Panc1 (cell line): ENCODE measurements at regions not wholly inside any gene's neighbourhood (a gene's known extent, or its start where the extent isn't known, plus 50 kb on each side); places are given as distances from the start of the nearest gene placed in this dataset.

ENCODE experiments used
- ATAC-seq: fragments of 200-7000 bp; cut with Tn5 transposase; 2 replicates; pipeline ENCODE4 v1.9.1; 2020; ENCODE audit warnings: mild to moderate bottlenecking, moderate library complexity
- BruUV-seq: library from RNA; stranded (reverse); fragments of 400-500 nt; replicated peaks from 2 replicates; lab custom pipeline; 2021; lab: Mats Ljungman, UMichigan
- CTCF ChIA-PET: fragments of 300-600 bp; sonication (Branson Sonifier 250); formaldehyde crosslinking; loops from one replicate; lab custom pipeline; 2022; ENCODE audit warnings: antibody characterized with exemption; lab: Charles Lee
- POLR2A ChIA-PET: fragments of 300-600 bp; sonication (Branson Sonifier 250); formaldehyde crosslinking; loops from one replicate; lab custom pipeline; 2022; ENCODE audit warnings: antibody characterized with exemption; lab: Charles Lee
- DNase-seq: peaks from one replicate; pipeline ENCODE4 v3.0.0-alpha.2; 2010; ENCODE audit warnings: low read depth, low spot score
- H3K27ac ChIP-seq: 2 replicates; pipeline ENCODE4 v1.5.1; 2011; ENCODE audit warnings: mild to moderate bottlenecking, low read length, inconsistent platforms
- H3K27me3 ChIP-seq: fragments of 200-500 bp; sonication (Bioruptor generic); 2 replicates; pipeline ENCODE4 v1.6.0; 2014; ENCODE audit warnings: low read length, inconsistent platforms; ENCODE audit not compliant: control insufficient read depth, insufficient read depth
- H3K36me3 ChIP-seq: fragments of 200-500 bp; sonication (Bioruptor generic); 2 replicates; pipeline ENCODE4 v1.5.1; 2014; ENCODE audit warnings: inconsistent platforms, mild to moderate bottlenecking, low read length, moderate library complexity; ENCODE audit not compliant: control insufficient read depth, insufficient read depth
- H3K4me1 ChIP-seq: 2 replicates; pipeline ENCODE4 v1.5.1; 2011; ENCODE audit warnings: inconsistent platforms, mild to moderate bottlenecking, low read length, moderate library complexity; ENCODE audit not compliant: control insufficient read depth, insufficient read depth
- H3K4me3 ChIP-seq, 2 experiments: 2 replicates each; pipeline ENCODE4 v1.5.1; 2011 to 2012; ENCODE audit warnings: low read depth in 2 of 2, low read length in 2 of 2, mild to moderate bottlenecking in 2 of 2, inconsistent platforms in 1 of 2, moderate library complexity in 1 of 2
- H3K9me3 ChIP-seq: fragments of 200-500 bp; sonication (Bioruptor generic); 2 replicates; pipeline ENCODE4 v1.5.1; 2014; ENCODE audit warnings: low read depth, mild to moderate bottlenecking, inconsistent platforms, low read length, moderate library complexity; ENCODE audit not compliant: control insufficient read depth, insufficient read depth
- POLR2AphosphoS5 ChIP-seq: IDR thresholded peaks from 2 replicates; pipeline ENCODE4 v1.6.1; 2012; ENCODE audit warnings: mild to moderate bottlenecking, low read depth, low read length, moderate library complexity
- REST ChIP-seq, 2 experiments: IDR thresholded peaks; 2 replicates each; pipeline ENCODE4 v1.6.1; 2011 to 2012; ENCODE audit warnings: low read depth in 2 of 2, control low read depth in 1 of 2, low read length in 1 of 2, mild to moderate bottlenecking in 1 of 2, moderate library complexity in 1 of 2; ENCODE audit not compliant: insufficient read depth in 1 of 2
- SIN3A ChIP-seq: IDR thresholded peaks from 2 replicates; pipeline ENCODE4 v1.6.1; 2012; ENCODE audit warnings: low read depth, mild to moderate bottlenecking, low read length, moderate library complexity, borderline replicate concordance; ENCODE audit not compliant: insufficient read depth
- TCF7L2 ChIP-seq: IDR thresholded peaks from 2 replicates; pipeline ENCODE4 v1.6.1; 2011; ENCODE audit warnings: mild to moderate bottlenecking, low read depth, low read length, inconsistent platforms
- in situ Hi-C: cut with HindIII; loops from 2 replicates; pipeline ENCODE4 v1.10.0; 2016; ENCODE audit warnings: low sequenced_read_pairs, low pct_unique_long_range_greater_than_20kb
- intact Hi-C: fragments of 100-400 bp; cut with micrococcal nuclease; formaldehyde crosslinking; loops from one replicate; pipeline ENCODE4 v1.10.0; 2022; ENCODE audit not compliant: unreplicated experiment
- TF ChIP-seq, protein P1 (sequence below): fragments of 450-650 bp; IDR thresholded peaks from 2 replicates; pipeline ENCODE4 v1.5.1; 2017; ENCODE audit warnings: mild to moderate bottlenecking

- no TSS peak for BruUV-seq
- DNase-seq = no peak
- no peak overlapping the region for H3K4me3 ChIP-seq
- POLR2A ChIA-PET = no interaction called here
- no peaks in the 10 kb centered on the region for H3K27me3 ChIP-seq
- no peaks in the 10 kb centered on the region for H3K36me3 ChIP-seq
- no peak for TF ChIP-seq POLR2AphosphoS5
- TF ChIP-seq, protein P1, sequence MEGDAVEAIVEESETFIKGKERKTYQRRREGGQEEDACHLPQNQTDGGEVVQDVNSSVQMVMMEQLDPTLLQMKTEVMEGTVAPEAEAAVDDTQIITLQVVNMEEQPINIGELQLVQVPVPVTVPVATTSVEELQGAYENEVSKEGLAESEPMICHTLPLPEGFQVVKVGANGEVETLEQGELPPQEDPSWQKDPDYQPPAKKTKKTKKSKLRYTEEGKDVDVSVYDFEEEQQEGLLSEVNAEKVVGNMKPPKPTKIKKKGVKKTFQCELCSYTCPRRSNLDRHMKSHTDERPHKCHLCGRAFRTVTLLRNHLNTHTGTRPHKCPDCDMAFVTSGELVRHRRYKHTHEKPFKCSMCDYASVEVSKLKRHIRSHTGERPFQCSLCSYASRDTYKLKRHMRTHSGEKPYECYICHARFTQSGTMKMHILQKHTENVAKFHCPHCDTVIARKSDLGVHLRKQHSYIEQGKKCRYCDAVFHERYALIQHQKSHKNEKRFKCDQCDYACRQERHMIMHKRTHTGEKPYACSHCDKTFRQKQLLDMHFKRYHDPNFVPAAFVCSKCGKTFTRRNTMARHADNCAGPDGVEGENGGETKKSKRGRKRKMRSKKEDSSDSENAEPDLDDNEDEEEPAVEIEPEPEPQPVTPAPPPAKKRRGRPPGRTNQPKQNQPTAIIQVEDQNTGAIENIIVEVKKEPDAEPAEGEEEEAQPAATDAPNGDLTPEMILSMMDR = no peak
- no peak for TF ChIP-seq REST (IDR thresholded peaks at IDR 0.05; ENCODE audit: insufficient read depth in 1 of 2, low read depth in 2 of 2, low read length in 1 of 2)
- no peak for TF ChIP-seq SIN3A
- TF ChIP-seq TCF7L2 = no peak
- H3K9me3 ChIP-seq = peaks cover 3% of the 10 kb centered on the region; the same call in 1 of the 2 replicates
- no peak for ATAC-seq
- H3K27ac ChIP-seq = no peak overlapping the region
- in situ Hi-C loops = no loop called here
- CTCF ChIA-PET = no interaction called here
- intact Hi-C loops = no loop called here
- H3K4me1 ChIP-seq = no peaks in the 10 kb centered on the region; the same call in 1 of the 2 replicates
Observed at GRCh38 chr20:58010186-58010585, 218.3 kb downstream of the ANKRD60 start.

DNA sequence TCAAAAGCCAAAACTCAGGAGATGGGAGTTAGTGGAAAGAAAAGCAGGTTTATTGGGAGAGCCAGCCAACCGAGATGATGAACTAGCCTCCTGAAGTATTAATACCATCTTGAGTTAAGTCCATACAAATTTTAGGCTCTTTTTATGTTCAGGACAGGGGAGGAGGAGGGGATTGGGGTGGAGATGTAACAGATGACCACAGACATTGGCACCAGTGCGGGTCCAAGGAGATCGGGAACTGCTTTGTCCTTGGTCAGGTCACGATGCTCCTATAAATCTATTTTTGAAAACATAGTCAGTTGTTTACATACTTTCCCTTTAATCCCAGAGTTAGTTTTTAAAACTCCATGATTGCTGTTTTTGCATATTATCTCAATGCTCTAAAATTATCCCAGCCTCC lies 219.6 kb downstream of the ANKRD60 start:
- in situ Hi-C loops = no loop called here
- ATAC-seq (no peak), DNase-seq (no peak)
- TF ChIP-seq, protein P1 = no peak
- no peak for TF ChIP-seq TCF7L2
- TF ChIP-seq REST (IDR thresholded peaks at IDR 0.05; ENCODE audit: insufficient read depth in 1 of 2, low read depth in 2 of 2, low read length in 1 of 2) = no peak
- no peak for TF ChIP-seq POLR2AphosphoS5
- no peak for TF ChIP-seq SIN3A
- no peaks in the 10 kb centered on the region for H3K4me1 ChIP-seq
- intact Hi-C loops = no loop called here
- no peak overlapping the region for H3K4me3 ChIP-seq
- H3K9me3 ChIP-seq = no peaks in the 10 kb centered on the region
- POLR2A ChIA-PET = no interaction called here
- CTCF ChIA-PET = no interaction called here
- BruUV-seq = no TSS peak
- no peak overlapping the region for H3K27ac ChIP-seq
- no peaks in the 10 kb centered on the region for H3K27me3 ChIP-seq
- no peaks in the 10 kb centered on the region for H3K36me3 ChIP-seq
